NOMO-1 treated with dmso at 0.1 percent for 144 hours (cell line): ENCODE measurements at regions not wholly inside any gene's neighbourhood (a gene's known extent, or its start where the extent isn't known, plus 50 kb on each side); places are given as distances from the start of the nearest gene placed in this dataset.

Source experiments
- DNase-seq: peaks from one replicate; lab custom pipeline; 2025; ENCODE audit not compliant: unreplicated experiment; lab: John Stamatoyannopoulos, UW

GRCh38 chr5:96584712-96585111, 77.5 kb upstream of the CAST start:
- DNase-seq, result no peak

GRCh38 chr5:96588539-96588938, 73.6 kb upstream of the CAST start:
- no peak for DNase-seq

- no peak for DNase-seq
Observed at GRCh38 chr5:96590796-96591195, 71.4 kb upstream of the CAST start.

GRCh38 chr5:96595300-96596090, 66.7 kb upstream of the CAST start:
- DNase-seq, result no peak

GRCh38 chr5:96597438-96598020, 64.6 kb upstream of the CAST start:
- DNase-seq, result no peak

- no peak for DNase-seq
Observed at GRCh38 chr5:96601200-96601599, 61.0 kb upstream of the CAST start.

GRCh38 chr5:96601715-96602244, 60.4 kb upstream of the CAST start:
- peak; percentile 12 for DNase-seq

- DNase-seq, result no peak
Observed at GRCh38 chr5:96602776-96603175, 59.4 kb upstream of the CAST start.

GRCh38 chr5:96605144-96605837, 56.9 kb upstream of the CAST start:
- DNase-seq, result no peak

GRCh38 chr5:96609369-96609768, 52.8 kb upstream of the CAST start:
- DNase-seq, result no peak

GRCh38 chr5:96610747-96611146, 51.4 kb upstream of the CAST start:
- no peak for DNase-seq

- DNase-seq, result no peak
Observed at GRCh38 chr5:96611946-96612345, 50.2 kb upstream of the CAST start.
